AG09319 (cell line): ENCODE measurements at regions not wholly inside any gene's neighbourhood (a gene's known extent, or its start where the extent isn't known, plus 50 kb on each side); places are given as distances from the start of the nearest gene placed in this dataset.

Experiments
- DNase-seq: peaks from one replicate; pipeline ENCODE4 v3.0.0-alpha.2; 2010; ENCODE audit warnings: low read depth; ENCODE audit errors: extremely low read depth
- TF ChIP-seq, protein P1 (sequence below): IDR thresholded peaks from 2 replicates; pipeline ENCODE4 v1.5.1; 2011; ENCODE audit warnings: low read depth, mild to moderate bottlenecking, inconsistent platforms, low read length, moderate library complexity

DNA sequence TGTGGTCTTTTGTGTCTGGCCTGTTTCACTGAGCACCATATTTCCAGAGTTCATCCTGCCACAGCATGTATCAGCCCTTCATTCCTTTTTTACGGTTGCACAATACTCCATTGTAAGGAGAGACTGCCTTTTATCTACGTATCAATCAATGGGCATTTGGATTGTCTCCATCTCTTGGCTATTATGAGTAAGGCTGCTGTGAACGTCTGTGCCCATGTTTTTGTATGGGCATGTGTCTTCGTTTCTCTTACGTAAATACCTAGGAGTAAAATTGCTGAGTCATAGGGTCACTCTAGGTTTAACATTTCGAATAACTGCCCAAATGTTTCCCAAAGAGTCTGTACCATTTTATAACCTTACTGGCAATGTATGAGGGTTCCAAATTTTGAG, 202.8 kb upstream of the FOXF1 start:
- TF ChIP-seq, protein P1, sequence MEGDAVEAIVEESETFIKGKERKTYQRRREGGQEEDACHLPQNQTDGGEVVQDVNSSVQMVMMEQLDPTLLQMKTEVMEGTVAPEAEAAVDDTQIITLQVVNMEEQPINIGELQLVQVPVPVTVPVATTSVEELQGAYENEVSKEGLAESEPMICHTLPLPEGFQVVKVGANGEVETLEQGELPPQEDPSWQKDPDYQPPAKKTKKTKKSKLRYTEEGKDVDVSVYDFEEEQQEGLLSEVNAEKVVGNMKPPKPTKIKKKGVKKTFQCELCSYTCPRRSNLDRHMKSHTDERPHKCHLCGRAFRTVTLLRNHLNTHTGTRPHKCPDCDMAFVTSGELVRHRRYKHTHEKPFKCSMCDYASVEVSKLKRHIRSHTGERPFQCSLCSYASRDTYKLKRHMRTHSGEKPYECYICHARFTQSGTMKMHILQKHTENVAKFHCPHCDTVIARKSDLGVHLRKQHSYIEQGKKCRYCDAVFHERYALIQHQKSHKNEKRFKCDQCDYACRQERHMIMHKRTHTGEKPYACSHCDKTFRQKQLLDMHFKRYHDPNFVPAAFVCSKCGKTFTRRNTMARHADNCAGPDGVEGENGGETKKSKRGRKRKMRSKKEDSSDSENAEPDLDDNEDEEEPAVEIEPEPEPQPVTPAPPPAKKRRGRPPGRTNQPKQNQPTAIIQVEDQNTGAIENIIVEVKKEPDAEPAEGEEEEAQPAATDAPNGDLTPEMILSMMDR, result no peak

DNA sequence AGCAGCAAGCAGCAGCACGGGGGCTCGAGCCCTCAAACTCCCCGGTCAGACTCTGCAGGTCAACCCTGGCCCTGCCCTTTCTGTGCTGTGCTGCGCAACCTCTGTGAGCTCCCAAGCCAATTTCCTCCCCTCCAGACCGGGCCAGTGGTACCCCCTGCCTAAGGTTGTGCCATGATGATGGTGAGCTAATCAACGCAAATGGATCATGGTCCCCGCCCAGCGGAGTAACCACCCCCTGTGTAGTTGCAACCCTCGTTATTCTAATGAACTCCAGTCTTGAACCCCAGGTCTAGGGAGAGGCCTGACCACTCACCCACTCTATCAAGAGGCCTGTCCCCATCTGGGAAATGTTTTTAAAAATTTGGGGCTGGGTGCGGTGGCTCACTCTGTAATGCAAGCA, 201.8 kb upstream of the FOXF1 start:
- TF ChIP-seq, protein P1, result no peak
- DNase-seq, result no peak

More for the DNA sequence above, 202.8 kb upstream of the FOXF1 start:
- DNase-seq, result no peak

DNA sequence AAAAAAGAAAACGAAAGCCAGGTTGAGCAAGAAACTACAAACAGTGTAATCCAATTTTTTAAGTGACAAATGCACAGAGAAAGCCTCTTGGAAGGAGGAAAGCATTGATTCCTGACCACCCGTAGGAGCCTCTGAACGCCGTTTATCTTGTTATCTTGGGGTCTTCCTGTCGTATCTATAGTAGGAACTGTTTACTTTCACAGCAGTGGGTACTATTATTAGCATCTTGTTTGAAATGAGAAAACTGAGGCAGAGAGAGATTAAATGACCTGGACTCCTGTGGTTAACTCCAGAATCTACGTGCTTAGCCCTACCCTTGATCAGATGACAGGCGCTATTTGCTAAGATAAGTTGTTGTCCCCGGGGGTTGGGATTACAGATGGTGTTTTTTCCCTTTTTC, 196.7 kb upstream of the FOXF1 start:
- DNase-seq, result no peak
- TF ChIP-seq, protein P1, result no peak

DNA sequence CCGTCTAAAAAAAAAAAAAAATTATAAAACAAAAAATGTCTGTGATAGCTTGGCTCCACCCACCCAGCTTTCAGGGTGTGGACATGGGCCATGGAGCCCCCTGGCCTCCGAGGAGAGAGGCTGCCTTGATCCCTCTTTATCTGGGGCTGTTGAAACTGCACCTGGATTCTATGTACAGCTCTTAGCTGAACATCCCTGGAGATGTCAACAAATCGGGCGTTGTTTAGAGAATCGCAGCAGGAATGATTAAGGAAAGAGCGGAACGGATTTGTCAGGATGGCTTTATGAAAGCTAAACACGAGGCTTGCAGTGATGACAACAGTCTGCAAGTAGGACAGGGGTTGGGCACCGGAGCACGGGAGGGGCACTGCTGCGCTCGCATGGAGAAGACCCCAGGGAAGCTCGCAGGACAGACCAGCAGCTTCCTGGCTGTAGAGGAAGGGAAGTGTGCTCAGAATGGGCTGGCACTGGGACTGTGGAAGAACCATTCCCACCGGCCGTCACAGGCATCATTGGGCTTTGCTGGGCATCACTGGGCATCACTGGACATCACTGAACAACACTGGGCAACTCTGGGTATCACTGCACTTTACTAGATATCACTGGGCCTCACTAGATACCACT, 195.8 kb upstream of the FOXF1 start:
- TF ChIP-seq, protein P1, result no peak
- no peak for DNase-seq

DNA sequence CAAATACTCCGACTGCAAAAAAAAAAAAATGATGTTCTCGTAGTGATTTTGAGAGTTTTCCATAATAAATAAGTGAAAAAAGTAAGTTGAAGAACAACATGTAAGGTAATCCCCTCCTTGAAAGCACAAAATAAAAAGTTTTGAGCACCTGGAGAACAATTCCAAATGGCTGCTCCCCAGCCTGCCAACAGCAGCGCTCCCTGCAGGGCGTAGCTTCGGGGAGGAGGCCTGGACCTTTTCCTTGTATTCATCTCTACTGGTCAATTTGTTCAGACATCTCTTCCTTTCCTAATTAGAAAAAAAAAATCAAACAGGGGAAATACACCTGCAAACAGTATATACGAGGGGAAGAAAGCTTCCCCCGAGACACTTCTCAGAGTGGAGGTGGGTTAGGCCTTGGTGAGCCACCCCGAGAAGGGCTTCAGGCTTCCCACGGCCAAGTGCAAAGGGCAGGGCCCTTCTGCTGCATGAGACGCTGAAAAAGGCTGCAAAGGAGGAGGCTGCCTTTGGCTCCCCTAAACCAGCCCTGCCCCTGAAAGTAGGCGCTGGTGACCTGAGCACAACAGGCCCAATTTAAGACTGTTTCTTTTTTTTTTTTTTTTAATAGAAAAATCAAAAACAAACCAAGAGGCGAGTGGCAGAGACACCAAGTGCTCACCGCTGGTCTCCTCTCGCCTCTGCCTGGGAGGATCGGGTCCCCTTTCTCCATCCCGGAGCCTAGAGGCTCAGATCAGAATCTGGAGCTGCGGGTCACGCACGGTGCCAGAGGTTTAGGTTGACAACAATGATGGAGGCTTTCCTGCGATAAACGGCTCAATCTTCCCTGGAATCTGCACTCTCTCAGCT, 193.1 kb upstream of the FOXF1 start:
- DNase-seq, result no peak
- TF ChIP-seq, protein P1, result no peak

DNA sequence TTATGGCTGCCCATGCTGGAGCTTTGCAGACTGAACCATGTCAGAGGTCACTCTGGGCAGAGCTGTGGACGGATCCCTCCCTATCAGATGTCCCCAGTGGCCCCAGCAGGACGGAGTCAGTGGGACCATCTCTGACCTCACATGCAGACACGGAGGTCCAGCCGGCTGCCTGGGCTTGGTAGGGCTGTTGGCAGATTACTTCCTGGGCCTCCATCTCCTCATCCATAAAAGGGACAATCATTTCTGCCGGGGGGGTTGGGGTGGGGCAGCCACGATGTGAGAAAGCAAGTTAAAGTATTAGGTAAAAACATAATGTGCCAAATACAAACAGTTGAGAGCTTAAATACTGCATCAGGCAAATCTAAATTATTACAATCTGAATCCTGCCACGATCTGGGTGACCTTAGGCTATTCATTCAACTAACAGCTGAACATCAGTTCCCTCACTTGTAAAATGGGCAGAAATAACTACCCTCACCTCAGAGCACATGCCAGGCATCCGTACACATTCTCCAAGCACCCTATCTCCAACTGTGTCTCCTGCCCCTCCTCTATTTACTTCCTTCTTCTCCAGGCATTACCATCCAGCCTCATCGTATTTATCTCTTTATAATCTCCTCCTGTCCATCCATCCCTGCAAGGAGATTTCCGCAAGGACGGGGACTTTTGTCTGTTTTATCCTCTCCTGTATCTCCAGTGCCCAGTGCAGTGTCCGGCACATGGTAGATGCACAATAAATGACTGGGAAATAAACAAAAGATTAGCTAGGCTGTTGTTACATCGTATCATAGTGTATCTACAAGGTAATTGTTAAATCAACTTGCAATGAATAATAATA, 192.3 kb upstream of the FOXF1 start:
- TF ChIP-seq, protein P1, result no peak
- DNase-seq, result no peak
